Esophagus (tissue), 2 donors: ENCODE measurements at regions not wholly inside any gene's neighbourhood (a gene's known extent, or its start where the extent isn't known, plus 50 kb on each side); places are given as distances from the start of the nearest gene placed in this dataset.

Experiments used
- H3K27ac ChIP-seq, 2 donors: one replicate each; pipeline ENCODE4 v1.5.1; 2013; ENCODE audit warnings: low read depth in 2 of 2, mild to moderate bottlenecking in 2 of 2, inconsistent platforms in 1 of 2, low read length in 1 of 2, moderate library complexity in 1 of 2
- H3K27me3 ChIP-seq, 2 donors: one replicate each; pipeline ENCODE4 v1.6.1; 2013; ENCODE audit warnings: low read length in 2 of 2, control low read depth in 1 of 2, mild to moderate bottlenecking in 1 of 2; ENCODE audit not compliant: insufficient read depth in 2 of 2, control insufficient read depth in 1 of 2
- H3K36me3 ChIP-seq, 2 donors: one replicate each; pipeline ENCODE4 v1.6.1; 2013; ENCODE audit warnings: low read length in 1 of 2; ENCODE audit not compliant: control insufficient read depth in 2 of 2, insufficient read depth in 2 of 2
- H3K4me1 ChIP-seq, 2 donors: one replicate each; pipeline ENCODE4 v1.6.1; 2013; ENCODE audit warnings: low read length in 1 of 2; ENCODE audit not compliant: control insufficient read depth in 2 of 2, insufficient read depth in 2 of 2
- H3K4me3 ChIP-seq, 2 donors: one replicate each; pipeline ENCODE4 v1.5.1; 2013; ENCODE audit warnings: low read length in 2 of 2, mild to moderate bottlenecking in 2 of 2, low read depth in 1 of 2, moderate library complexity in 1 of 2
- H3K9me3 ChIP-seq, 2 donors: one replicate each; pipeline ENCODE4 v1.6.1; 2013; ENCODE audit warnings: mild to moderate bottlenecking in 2 of 2, low read depth in 1 of 2, low read length in 1 of 2, moderate library complexity in 1 of 2; ENCODE audit not compliant: control insufficient read depth in 2 of 2, insufficient read depth in 1 of 2
- WGBS, 2 donors: extraction: QIAGEN DNeasy Blood & Tissue Kit; methylation state at CpG; one replicate each; pipeline ENCODE4 v1.1.7; 2013; 5-methylcytosine and 5-hydroxymethylcytosine counted together
- donor health status: healthy with polysubstance abuse.
- donor health status: Bipolar disorder and iron deficiency.

- no peak overlapping the region for H3K4me3 ChIP-seq
- H3K27ac ChIP-seq, result no peak overlapping the region
- whole genome bisulfite sequencing, 2 donors, result 66 to 80% methylated on average over 3 of the region's 3 CpGs
These were observed 52.2 kb upstream of the SMIM30 start for GRCh38 chr7:113170591-113170990.

More at GRCh38 chr7:113170591-113170990, 52.2 kb upstream of the SMIM30 start:
- no peaks in the 10 kb centered on the region for H3K27me3 ChIP-seq
- H3K4me1 ChIP-seq, result no peaks in the 10 kb centered on the region
- H3K9me3 ChIP-seq, result no peaks in the 10 kb centered on the region
- no peaks in the 10 kb centered on the region for H3K36me3 ChIP-seq
